ENCODE measurements at regions not wholly inside any gene's neighbourhood (a gene's known extent, or its start where the extent isn't known, plus 50 kb on each side); places are given as distances from the start of the nearest gene placed in this dataset.

DNA sequence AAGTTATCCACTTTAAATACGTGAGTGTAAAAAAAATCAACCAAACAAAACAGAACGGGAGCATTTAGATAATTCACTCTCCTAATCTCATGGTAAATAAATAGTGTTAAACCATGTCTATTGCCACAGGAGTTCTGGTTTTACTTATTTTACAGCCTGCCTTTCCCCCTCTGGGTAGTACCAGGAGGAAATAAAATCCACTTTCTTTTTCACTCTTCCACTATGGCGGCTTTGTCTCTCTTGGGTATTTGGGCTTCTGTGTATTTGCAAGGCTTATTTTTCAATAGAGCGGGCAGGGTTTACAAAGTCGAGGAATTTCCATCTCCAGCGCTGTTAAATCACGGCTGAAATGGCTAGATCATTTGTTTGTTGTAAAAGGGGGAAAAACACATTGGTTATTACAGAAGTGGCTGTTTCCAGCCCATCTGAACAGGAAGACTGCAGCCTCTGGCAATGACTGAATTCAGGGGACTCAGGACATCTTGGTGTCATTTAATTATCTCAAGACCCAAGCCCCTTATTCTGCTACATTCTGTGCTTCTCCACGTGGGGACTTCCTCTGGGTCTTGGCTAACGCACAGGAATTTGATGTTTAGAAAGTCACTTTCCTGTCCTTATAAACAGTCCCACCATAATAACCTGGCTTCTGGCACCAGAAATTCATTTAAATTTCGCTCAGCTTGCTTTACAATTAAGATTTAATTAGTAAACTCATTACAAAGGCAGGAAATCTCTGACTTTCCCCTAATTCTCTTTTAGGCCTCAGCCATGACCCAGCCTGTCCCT lies 323.9 kb downstream of the GATA3 start:
- Histone ChIP-seq H3K27me3 (no peaks in the 10 kb centered on the region), H3K27ac (no peak overlapping the region), H3K9me3 (no peaks in the 10 kb centered on the region), H3K36me3 (no peaks in the 10 kb centered on the region), H3K4me3 (no peak overlapping the region), H3K4me1 (no peaks in the 10 kb centered on the region)
- ATAC-seq (no peak), DNase-seq (no peak)
- TF ChIP-seq, protein P1, sequence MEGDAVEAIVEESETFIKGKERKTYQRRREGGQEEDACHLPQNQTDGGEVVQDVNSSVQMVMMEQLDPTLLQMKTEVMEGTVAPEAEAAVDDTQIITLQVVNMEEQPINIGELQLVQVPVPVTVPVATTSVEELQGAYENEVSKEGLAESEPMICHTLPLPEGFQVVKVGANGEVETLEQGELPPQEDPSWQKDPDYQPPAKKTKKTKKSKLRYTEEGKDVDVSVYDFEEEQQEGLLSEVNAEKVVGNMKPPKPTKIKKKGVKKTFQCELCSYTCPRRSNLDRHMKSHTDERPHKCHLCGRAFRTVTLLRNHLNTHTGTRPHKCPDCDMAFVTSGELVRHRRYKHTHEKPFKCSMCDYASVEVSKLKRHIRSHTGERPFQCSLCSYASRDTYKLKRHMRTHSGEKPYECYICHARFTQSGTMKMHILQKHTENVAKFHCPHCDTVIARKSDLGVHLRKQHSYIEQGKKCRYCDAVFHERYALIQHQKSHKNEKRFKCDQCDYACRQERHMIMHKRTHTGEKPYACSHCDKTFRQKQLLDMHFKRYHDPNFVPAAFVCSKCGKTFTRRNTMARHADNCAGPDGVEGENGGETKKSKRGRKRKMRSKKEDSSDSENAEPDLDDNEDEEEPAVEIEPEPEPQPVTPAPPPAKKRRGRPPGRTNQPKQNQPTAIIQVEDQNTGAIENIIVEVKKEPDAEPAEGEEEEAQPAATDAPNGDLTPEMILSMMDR (IDR thresholded peaks at IDR 0.05): no peak
- intact Hi-C loops (cut with DNase I): no loop called here

DNA sequence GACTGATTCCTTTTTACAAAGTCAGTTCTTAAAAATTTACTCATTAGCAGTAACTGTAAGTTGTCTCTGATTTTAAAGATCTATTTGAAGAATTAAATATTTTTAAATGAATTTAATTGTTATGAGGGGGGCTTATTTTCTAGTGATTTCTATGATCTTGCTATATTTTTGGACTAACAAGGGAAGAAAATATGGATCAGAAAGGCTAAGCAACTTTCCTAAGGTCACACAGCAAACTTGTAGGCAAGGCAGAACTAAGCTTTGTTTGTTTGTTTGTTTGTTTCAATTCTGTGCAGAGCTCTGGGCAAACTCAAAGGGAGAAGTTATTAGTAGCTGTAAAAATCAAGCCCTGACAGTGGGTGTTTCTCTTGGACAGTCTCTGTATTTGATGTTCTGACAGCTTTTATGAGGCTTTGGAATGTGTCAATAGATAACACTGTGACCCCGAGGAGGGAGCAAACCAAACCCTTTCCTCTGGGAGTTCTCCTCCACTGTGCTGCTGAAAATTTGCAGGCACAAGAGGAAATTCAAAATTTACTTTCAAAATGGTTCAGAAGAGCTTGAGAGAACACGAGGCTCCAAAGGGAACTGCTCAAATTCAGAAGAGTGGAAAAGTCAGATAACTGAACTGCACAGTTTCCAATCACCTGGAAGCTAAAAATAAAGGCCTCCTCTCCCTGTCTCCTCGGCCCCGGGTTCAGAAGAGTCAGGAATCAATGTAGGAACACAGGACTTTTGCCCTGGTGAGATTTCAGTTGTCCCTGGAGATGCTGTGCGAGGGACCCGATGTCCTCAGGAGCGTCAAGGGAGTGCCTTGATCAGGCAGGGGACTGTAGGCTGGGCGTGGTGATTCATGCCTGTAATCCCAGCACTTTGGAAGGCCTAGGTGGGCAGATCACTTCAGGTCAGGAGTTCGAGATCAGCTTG lies 325.7 kb downstream of the GATA3 start:
- H3K36me3 ChIP-seq: no peaks in the 10 kb centered on the region
- TF ChIP-seq, protein P1 (IDR thresholded peaks at IDR 0.05): no peak
- H3K27ac ChIP-seq: no peak overlapping the region
- H3K4me1 ChIP-seq: no peaks in the 10 kb centered on the region
- intact Hi-C loops (cut with DNase I): no loop called here
- DNase-seq (no peak), ATAC-seq (no peak)
- no peaks in the 10 kb centered on the region for H3K27me3 ChIP-seq
- H3K4me3 ChIP-seq: no peak overlapping the region
- no peaks in the 10 kb centered on the region for H3K9me3 ChIP-seq

DNA sequence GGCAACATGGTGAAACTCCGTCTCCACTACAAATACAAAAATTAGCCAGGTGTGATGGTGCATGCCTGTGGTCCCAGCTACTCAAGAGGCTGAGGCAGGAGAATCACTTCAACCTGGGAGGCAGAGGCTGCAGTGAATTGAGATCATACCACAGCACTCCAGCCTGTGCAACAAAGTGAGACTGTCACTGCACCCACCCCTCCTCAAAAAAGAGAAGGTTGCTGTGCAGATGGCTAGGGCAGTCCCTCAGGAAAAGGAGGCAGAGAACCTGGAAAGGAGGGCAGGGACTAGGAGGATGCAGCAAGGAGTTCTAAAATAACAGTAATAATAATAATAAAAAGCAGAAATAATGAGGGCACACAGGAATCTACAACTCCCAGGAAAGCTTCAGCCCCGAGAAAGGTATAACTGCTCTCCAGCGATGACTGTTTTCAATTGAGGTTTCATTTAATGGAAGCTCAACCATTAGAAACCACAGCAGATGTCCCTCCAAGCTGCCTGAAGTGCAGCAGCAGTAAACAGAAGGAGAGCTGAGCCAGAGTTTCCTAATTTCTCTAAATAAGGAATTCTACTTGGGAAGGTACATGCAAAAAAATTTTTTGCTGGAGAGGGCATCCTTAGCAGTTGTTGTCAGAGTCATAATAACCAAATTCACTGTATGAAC lies 326.5 kb downstream of the GATA3 start:
- intact Hi-C loops (cut with DNase I): no loop called here

DNA sequence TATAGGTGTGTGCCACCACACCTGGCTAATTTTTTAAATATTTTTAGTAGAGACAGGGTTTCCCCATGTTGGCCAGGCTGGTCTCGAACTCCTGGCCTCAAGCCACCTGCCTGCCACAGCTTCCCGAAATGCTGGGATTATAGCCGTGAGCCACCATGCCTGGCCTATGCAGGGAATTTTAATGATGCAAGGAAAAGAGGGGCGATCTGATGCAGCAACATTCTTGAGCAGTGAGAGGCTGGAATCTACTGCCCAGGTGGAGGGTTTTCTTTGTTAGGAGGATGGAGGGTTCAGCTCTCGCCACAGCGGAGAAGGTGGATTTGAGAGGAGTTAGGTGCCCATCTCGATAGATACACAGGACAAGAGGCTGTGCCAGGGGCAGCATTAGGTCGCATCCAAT lies 332.3 kb downstream of the GATA3 start:
- intact Hi-C loops (cut with DNase I): no loop called here
- Histone ChIP-seq H3K4me1 (no peaks in the 10 kb centered on the region), H3K27me3 (no peaks in the 10 kb centered on the region), H3K9me3 (no peaks in the 10 kb centered on the region), H3K4me3 (no peak overlapping the region), H3K36me3 (no peaks in the 10 kb centered on the region), H3K27ac (no peak overlapping the region)
- ATAC-seq: no peak
- no peak for DNase-seq
- TF ChIP-seq, protein P1 (IDR thresholded peaks at IDR 0.05): no peak

More for the DNA sequence above, 326.5 kb downstream of the GATA3 start:
- Histone ChIP-seq H3K4me3 (no peak overlapping the region), H3K36me3 (no peaks in the 10 kb centered on the region), H3K27me3 (no peaks in the 10 kb centered on the region), H3K4me1 (no peaks in the 10 kb centered on the region), H3K27ac (no peak overlapping the region), H3K9me3 (no peaks in the 10 kb centered on the region)
- DNase-seq (no peak), ATAC-seq (no peak)
- TF ChIP-seq, protein P1 (IDR thresholded peaks at IDR 0.05): no peak

DNA sequence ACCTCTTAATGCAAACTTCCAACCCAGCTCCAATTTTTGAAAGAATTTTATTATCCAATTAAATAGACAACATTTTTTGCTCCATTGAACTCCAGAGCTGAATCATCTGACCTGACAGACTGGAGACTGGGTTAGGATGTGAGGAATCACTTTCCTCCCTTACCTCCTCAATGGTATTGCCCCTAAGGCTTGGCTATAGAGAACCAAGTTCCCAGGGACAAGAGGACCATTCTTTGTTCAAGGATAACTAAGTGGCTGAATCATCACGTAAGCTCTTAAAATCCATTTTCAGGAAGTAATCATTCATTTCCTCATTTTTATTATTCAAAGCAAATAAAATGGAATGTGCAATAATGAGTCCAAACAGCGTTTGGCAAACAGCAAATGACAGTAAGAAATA lies 335.1 kb downstream of the GATA3 start:
- intact Hi-C loops (cut with DNase I): no loop called here
- TF ChIP-seq, protein P1 (IDR thresholded peaks at IDR 0.05): no peak
- no peak for DNase-seq

More for the DNA sequence above, 335.1 kb downstream of the GATA3 start:
- Histone ChIP-seq H3K4me1 (no peaks in the 10 kb centered on the region), H3K4me3 (no peak overlapping the region), H3K27ac (no peak overlapping the region), H3K9me3 (no peaks in the 10 kb centered on the region), H3K27me3 (no peaks in the 10 kb centered on the region), H3K36me3 (no peaks in the 10 kb centered on the region)
- ATAC-seq: no peak
